Keratinocyte (primary cell): ENCODE measurements at regions not wholly inside any gene's neighbourhood (a gene's known extent, or its start where the extent isn't known, plus 50 kb on each side); places are given as distances from the start of the nearest gene placed in this dataset.

Source experiments
- EZH2 ChIP-seq: IDR thresholded peaks from one replicate; pipeline ENCODE4 v1.6.1; 2012; ENCODE audit warnings: inconsistent platforms, mild to moderate bottlenecking, low read length, moderate library complexity
- TF ChIP-seq, protein P1 (sequence below), 3 experiments: IDR thresholded peaks in 1 of 3; conservative IDR thresholded peaks in 1 of 3; optimal IDR thresholded peaks in 1 of 3; 2 replicates in 2 of 3; 3 replicates in 1 of 3; pipeline versions ENCODE3 to v1.5.1; 2011; ENCODE audit warnings: low read length in 3 of 3, mild to moderate bottlenecking in 3 of 3, moderate library complexity in 2 of 3, control low read depth in 1 of 3, inconsistent platforms in 1 of 3; ENCODE audit not compliant: insufficient read depth in 2 of 3; ENCODE audit errors: extremely low read depth in 1 of 3

DNA sequence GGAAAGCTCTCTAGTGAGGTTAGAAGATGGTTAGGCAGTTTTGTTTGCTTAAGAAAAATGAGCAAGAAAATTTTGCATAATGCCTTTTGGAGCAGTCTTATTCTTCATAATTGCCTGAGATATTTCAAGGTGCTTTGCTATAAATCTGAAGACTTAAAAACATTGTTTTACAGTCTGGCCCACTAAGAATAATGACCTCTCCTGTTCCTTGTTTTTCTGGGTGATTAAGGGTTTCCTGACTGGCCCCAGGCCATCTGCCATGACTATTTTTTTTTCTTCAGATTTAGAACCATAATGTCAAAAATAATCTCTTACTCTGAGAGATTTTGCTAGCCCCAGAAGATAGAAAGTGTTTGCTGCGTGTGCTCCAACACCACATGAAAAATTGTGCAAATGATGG is 72.3 kb upstream of the CENPW start:
- TF ChIP-seq, protein P1, sequence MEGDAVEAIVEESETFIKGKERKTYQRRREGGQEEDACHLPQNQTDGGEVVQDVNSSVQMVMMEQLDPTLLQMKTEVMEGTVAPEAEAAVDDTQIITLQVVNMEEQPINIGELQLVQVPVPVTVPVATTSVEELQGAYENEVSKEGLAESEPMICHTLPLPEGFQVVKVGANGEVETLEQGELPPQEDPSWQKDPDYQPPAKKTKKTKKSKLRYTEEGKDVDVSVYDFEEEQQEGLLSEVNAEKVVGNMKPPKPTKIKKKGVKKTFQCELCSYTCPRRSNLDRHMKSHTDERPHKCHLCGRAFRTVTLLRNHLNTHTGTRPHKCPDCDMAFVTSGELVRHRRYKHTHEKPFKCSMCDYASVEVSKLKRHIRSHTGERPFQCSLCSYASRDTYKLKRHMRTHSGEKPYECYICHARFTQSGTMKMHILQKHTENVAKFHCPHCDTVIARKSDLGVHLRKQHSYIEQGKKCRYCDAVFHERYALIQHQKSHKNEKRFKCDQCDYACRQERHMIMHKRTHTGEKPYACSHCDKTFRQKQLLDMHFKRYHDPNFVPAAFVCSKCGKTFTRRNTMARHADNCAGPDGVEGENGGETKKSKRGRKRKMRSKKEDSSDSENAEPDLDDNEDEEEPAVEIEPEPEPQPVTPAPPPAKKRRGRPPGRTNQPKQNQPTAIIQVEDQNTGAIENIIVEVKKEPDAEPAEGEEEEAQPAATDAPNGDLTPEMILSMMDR (optimal IDR thresholded peaks at IDR 0.05 in 1 of 3, IDR thresholded peaks at IDR 0.05 in 1 of 3, conservative IDR thresholded peaks at IDR 0.05 in 1 of 3; ENCODE audit: extremely low read depth in 1 of 3, insufficient read depth in 2 of 3, low read length in 3 of 3), result no peak
- TF ChIP-seq EZH2, result no peak
